HG03558 (cell line): ENCODE measurements at regions not wholly inside any gene's neighbourhood (a gene's known extent, or its start where the extent isn't known, plus 50 kb on each side); places are given as distances from the start of the nearest gene placed in this dataset.

Experiments
- ATAC-seq: cut with Tn5 transposase; IDR thresholded peaks from one replicate; pipeline ENCODE4 v1.9.1; 2021; ENCODE audit warnings: moderate number of reproducible peaks; ENCODE audit not compliant: unreplicated experiment; ENCODE audit errors: extremely low read depth

- no peak for ATAC-seq
These were observed 244.8 kb upstream of the MPDZ start for GRCh38 chr9:13524245-13524644.

- no peak for ATAC-seq
These were observed 240.6 kb upstream of the MPDZ start for GRCh38 chr9:13520069-13520468.

- ATAC-seq = no peak
These were observed 234.4 kb upstream of the MPDZ start for GRCh38 chr9:13513716-13514444.

GRCh38 chr9:13513286-13513685 is 233.8 kb upstream of the MPDZ start:
- ATAC-seq = no peak

- no peak for ATAC-seq
These were observed 229.2 kb upstream of the MPDZ start for GRCh38 chr9:13508681-13509080.

- no peak for ATAC-seq
These were observed 228.6 kb upstream of the MPDZ start for GRCh38 chr9:13508086-13508485.

GRCh38 chr9:13505797-13506196 is 226.3 kb upstream of the MPDZ start:
- ATAC-seq = no peak

- ATAC-seq = no peak
These were observed 224.1 kb upstream of the MPDZ start for GRCh38 chr9:13503599-13503998.

GRCh38 chr9:13502484-13502883 is 223.0 kb upstream of the MPDZ start:
- ATAC-seq = no peak

GRCh38 chr9:13501018-13501417 is 221.5 kb upstream of the MPDZ start:
- ATAC-seq = no peak

GRCh38 chr9:13500034-13500433 is 220.5 kb upstream of the MPDZ start:
- no peak for ATAC-seq

GRCh38 chr9:13493697-13494096 is 214.2 kb upstream of the MPDZ start:
- no peak for ATAC-seq

GRCh38 chr9:13491493-13492424 is 212.3 kb upstream of the MPDZ start:
- no peak for ATAC-seq

GRCh38 chr9:13491138-13491492 is 211.6 kb upstream of the MPDZ start:
- ATAC-seq = no peak

GRCh38 chr9:13487936-13488335 is 208.4 kb upstream of the MPDZ start:
- ATAC-seq = no peak

GRCh38 chr9:13487498-13487897 is 208.0 kb upstream of the MPDZ start:
- no peak for ATAC-seq

- no peak for ATAC-seq
These were observed 207.6 kb upstream of the MPDZ start for GRCh38 chr9:13487071-13487470.

- ATAC-seq = no peak
These were observed 205.6 kb upstream of the MPDZ start for GRCh38 chr9:13485068-13485596.

GRCh38 chr9:13484186-13484585 is 204.7 kb upstream of the MPDZ start:
- no peak for ATAC-seq

- ATAC-seq = no peak
These were observed 201.8 kb upstream of the MPDZ start for GRCh38 chr9:13481274-13481673.

GRCh38 chr9:13480693-13481092 is 201.2 kb upstream of the MPDZ start:
- no peak for ATAC-seq
